HFF-Myc (cell line): ENCODE measurements at regions not wholly inside any gene's neighbourhood (a gene's known extent, or its start where the extent isn't known, plus 50 kb on each side); places are given as distances from the start of the nearest gene placed in this dataset.

Experiments
- DNase-seq: peaks from one replicate; pipeline ENCODE4 v3.0.0-alpha.2; 2011; ENCODE audit warnings: low read depth; ENCODE audit errors: extremely low read depth
- H3K4me3 ChIP-seq: replicated peaks from 2 replicates; pipeline ENCODE4 v1.5.1; 2011; ENCODE audit warnings: low read depth, mild to moderate bottlenecking, control low read depth, low read length
- TF ChIP-seq, protein P1 (sequence below): IDR thresholded peaks from 2 replicates; pipeline ENCODE4 v1.5.1; 2012; ENCODE audit warnings: mild to moderate bottlenecking, low read depth, low read length, control low read depth; ENCODE audit errors: missing control alignments

DNA sequence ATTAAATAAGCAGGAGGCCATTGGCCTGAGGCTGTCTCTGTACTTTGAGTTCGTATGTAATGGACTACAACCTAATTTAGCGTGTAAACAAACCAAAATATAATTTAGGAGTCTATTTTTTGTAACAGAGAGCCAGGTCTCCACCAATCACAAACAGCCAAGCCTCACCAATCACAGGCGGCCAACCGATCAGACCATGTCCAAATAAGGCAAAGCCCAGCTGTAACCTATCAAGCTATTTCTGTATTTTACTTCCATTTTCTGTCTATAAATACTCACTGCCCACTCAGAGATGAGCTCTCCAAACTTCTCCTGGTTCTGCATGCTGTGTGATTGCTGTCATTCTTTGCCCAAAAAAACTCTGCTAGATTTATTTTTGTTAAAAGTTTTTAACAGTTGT is 322.7 kb downstream of the NPIPA8 start:
- TF ChIP-seq, protein P1, sequence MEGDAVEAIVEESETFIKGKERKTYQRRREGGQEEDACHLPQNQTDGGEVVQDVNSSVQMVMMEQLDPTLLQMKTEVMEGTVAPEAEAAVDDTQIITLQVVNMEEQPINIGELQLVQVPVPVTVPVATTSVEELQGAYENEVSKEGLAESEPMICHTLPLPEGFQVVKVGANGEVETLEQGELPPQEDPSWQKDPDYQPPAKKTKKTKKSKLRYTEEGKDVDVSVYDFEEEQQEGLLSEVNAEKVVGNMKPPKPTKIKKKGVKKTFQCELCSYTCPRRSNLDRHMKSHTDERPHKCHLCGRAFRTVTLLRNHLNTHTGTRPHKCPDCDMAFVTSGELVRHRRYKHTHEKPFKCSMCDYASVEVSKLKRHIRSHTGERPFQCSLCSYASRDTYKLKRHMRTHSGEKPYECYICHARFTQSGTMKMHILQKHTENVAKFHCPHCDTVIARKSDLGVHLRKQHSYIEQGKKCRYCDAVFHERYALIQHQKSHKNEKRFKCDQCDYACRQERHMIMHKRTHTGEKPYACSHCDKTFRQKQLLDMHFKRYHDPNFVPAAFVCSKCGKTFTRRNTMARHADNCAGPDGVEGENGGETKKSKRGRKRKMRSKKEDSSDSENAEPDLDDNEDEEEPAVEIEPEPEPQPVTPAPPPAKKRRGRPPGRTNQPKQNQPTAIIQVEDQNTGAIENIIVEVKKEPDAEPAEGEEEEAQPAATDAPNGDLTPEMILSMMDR = no peak
- no peak overlapping the region for H3K4me3 ChIP-seq
- DNase-seq = no peak

DNA sequence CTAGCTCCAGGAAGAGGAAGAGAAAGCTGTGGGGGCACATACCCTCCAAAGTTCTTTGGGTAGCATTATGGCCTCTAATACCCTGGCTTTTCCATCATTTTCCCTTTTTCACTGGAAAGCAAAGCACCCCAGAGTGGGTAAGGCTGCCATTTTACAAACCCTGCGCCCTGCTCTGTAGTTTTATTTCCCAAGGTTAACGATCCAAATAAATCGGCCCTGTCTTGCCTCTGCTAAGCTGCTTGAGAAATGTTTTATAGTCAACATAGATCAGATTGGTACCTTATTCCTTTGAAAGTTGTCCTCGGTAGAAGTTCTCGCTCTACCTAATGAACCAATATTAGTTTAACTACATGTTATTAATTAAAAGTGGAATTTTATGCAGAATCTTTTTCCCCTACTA is 328.2 kb downstream of the NPIPA8 start:
- TF ChIP-seq, protein P1 = no peak
- H3K4me3 ChIP-seq = no peak overlapping the region
- DNase-seq = no peak

DNA sequence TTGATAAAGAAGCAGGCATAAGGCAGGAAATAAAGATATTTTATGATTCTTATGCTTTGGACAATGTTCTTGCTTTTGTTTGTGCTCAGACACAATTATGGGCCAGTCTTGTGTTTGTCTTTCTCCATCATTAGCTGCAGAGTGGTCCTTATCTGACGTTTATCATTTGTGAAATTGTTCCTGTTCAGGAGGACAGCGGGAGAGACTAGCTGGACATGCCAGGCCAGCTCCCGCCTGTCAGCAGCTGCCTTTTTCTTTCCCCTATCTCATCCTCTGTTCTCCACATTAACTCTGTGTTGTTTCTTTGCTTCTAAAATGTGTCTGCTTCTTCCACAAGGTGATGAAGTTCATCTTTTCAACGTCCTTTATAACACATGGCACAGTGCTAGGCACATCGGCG is 333.5 kb downstream of the NPIPA8 start:
- DNase-seq = no peak
- TF ChIP-seq, protein P1 = no peak
- no peak overlapping the region for H3K4me3 ChIP-seq

DNA sequence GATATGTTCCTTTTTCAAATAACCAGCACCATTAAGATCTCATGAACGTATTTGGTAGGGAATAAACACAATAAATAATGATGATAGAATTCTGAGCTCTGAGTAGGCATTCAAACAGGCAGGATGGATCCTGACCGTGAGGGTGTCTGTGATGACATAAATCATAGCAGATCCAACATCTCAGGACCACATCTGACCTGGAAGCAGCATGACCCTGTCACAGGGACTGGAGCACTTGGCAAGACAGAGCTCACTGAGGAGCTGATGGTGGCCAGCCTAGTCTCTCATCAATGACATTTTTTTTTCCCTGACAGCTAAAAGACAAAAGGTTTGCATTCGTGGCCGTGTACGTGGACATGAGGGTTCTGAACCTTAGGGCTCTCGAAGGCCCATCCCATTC is 337.5 kb downstream of the NPIPA8 start:
- DNase-seq = no peak
- TF ChIP-seq, protein P1 = no peak
- no peak overlapping the region for H3K4me3 ChIP-seq

DNA sequence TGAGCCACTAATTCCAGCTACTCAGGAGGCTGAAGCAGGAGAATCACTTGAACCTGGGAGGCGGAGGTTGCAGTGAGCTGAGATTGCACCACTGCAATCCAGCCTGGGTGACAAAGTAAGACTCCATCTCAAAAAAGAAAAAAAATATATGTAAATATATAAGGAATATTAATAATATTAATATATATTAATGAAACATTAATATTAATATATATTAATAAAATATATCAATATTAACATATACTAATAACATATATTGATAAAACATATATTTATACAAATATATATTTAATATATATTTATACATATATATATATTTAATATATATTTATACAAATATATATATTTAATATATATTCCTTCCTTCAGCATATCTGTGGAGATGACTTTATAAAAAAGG is 338.0 kb downstream of the NPIPA8 start:
- H3K4me3 ChIP-seq = no peak overlapping the region
- no peak for DNase-seq
- TF ChIP-seq, protein P1 = no peak

DNA sequence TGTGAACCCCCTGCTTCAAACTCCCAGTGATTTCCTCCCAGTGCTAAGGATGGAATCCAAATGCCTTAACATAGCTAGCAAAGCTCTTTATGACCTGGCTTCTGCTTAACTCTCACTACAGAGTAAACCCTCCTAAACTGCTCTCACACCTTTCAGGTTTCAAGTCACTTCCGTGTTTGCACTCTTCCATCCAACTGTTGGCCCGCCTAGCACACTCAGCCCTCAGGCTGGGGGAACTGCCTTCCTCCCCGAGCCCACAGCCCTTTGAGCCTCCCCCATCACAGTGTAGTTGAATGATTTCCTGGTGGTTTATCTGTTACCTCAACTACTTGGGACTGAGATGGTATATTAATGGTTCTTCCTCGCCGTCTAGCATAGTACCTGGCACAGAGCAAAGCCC is 342.5 kb downstream of the NPIPA8 start:
- no peak for DNase-seq
- TF ChIP-seq, protein P1 = no peak

DNA sequence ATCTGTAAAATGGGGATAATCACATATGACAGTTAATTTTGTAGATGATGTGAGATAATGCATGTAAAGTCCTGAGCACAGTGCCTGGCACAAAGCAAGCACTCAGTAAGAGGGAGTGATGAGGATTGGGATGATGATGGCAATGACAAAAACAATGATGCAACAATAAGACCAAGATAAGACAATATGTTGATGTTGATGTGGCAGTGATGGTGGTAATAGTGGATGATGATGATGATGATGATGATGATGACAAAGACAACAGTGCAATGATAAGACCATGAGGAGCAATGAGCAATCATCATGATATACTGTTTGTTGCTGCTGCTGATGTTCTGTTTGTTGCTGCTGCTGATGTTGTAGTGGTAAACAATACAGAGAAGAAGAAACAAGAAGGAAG is 344.1 kb downstream of the NPIPA8 start:
- TF ChIP-seq, protein P1 = no peak
- no peak overlapping the region for H3K4me3 ChIP-seq
- DNase-seq = no peak

More for the DNA sequence above, 342.5 kb downstream of the NPIPA8 start:
- no peak overlapping the region for H3K4me3 ChIP-seq
